GM13977 (cell line): ENCODE measurements at regions not wholly inside any gene's neighbourhood (a gene's known extent, or its start where the extent isn't known, plus 50 kb on each side); places are given as distances from the start of the nearest gene placed in this dataset.

Experiments used
- DNase-seq: peaks from one replicate; pipeline ENCODE4 v3.0.0; 2012; ENCODE audit warnings: low spot score
- in situ Hi-C: fragments of 300-500 bp; cut with MboI; formaldehyde crosslinking; loops from one replicate; pipeline ENCODE4 v1.12.0; 2022; ENCODE audit warnings: low sequenced_read_pairs, low pct_unique_long_range_greater_than_20kb, mixed read lengths, inconsistent platforms; ENCODE audit not compliant: unreplicated experiment
- TF ChIP-seq, protein P1 (sequence below): IDR thresholded peaks from 2 replicates; pipeline ENCODE4 v1.5.1; 2012; ENCODE audit warnings: mild to moderate bottlenecking, control low read depth; ENCODE audit not compliant: insufficient read depth; ENCODE audit errors: extremely low read depth, missing control alignments

DNA sequence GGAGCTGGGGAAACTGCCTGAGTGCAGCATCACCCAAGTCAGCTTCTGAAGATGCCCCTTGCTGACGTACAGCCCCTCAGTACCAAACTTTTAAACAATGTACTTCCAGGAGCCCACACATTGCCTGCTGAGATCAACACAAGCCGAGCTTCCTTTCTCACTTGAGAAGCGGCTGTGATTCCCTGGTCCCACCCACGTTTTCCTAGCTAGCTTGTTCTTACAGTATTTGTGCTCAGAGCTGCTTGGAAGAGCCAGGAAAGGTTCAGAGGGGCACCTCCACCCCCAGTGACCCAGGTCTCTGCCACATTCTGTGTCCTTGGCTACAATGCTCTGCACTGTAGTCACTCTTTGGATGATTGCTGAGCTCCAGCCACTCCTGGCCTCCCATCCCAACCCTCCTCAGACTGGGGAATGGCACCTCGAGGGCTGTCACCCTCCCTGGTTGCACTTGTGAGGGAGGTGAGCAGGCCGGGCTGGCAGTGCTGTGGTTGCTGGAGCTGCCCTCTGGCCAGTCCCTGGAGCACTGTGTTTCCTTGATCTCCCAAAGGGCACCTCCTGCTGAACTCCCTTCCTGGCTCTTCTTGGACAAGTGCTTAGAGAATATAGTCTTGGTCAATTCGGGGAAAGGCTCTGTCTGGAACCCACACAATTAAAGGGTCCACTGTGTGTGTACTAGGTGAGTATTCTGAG, 355.1 kb downstream of the AJAP1 start:
- in situ Hi-C loops = no loop called here
- TF ChIP-seq, protein P1, sequence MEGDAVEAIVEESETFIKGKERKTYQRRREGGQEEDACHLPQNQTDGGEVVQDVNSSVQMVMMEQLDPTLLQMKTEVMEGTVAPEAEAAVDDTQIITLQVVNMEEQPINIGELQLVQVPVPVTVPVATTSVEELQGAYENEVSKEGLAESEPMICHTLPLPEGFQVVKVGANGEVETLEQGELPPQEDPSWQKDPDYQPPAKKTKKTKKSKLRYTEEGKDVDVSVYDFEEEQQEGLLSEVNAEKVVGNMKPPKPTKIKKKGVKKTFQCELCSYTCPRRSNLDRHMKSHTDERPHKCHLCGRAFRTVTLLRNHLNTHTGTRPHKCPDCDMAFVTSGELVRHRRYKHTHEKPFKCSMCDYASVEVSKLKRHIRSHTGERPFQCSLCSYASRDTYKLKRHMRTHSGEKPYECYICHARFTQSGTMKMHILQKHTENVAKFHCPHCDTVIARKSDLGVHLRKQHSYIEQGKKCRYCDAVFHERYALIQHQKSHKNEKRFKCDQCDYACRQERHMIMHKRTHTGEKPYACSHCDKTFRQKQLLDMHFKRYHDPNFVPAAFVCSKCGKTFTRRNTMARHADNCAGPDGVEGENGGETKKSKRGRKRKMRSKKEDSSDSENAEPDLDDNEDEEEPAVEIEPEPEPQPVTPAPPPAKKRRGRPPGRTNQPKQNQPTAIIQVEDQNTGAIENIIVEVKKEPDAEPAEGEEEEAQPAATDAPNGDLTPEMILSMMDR = no peak
- no peak for DNase-seq

DNA sequence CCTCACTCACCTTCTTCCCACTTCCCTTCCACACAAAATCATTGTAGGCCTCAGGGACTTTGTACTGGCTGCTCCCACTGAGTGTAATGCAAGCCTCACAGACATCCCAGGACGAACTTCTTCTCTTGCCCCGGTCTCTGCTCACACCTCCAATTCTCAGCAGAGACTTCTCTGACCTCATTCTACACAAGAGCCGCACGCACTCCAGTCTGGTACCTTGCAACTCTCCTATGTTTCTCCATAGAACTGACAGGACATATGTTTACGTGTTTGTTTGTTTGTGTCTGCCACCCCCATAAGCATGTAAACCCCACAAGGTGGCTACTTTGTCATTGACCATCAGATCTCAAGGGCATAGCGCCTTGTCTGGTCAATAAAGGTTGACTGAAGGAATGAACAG, 350.8 kb downstream of the AJAP1 start:
- in situ Hi-C loops = no loop called here
- TF ChIP-seq, protein P1 = no peak
- no peak for DNase-seq

DNA sequence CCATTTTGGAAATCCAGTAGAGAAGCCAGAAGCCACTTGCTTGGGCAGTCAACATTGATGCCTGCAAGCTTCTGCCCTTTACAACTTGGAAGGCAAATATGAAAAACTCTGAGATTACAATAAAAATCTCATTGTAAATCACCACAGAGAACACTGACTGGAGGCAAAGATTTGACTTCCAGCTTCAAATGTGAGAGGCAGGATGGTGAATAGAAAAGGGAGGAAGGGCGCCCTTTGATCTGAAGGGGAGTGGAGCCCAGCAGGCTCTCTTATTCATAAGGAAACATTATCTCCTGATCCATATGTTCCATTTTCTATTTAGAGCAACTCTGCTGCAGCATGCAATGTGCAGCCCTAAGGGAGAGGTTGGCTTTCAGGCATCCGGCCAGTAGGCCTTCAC, 348.3 kb downstream of the AJAP1 start:
- TF ChIP-seq, protein P1 = no peak
- no peak for DNase-seq
- in situ Hi-C loops = no loop called here

DNA sequence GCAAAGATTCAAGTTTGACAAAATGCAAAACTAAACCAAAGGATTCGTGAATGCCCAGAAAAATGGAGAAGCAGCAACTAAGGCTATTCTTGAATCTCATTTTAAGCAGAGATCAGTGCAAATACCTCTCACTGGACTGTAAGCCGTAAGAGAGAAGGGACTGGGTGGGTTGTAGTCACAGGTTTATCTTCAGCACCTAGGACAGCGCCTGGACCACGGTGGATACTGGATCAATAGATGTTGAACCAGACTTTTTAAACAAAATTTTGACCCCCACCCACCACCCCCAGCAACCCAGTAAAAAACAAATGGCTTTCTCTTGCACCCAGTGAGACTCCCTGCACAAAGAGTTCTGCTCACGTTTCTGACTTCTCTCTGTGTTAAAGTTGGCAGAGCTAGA, 347.1 kb downstream of the AJAP1 start:
- in situ Hi-C loops = no loop called here
- no peak for DNase-seq

DNA sequence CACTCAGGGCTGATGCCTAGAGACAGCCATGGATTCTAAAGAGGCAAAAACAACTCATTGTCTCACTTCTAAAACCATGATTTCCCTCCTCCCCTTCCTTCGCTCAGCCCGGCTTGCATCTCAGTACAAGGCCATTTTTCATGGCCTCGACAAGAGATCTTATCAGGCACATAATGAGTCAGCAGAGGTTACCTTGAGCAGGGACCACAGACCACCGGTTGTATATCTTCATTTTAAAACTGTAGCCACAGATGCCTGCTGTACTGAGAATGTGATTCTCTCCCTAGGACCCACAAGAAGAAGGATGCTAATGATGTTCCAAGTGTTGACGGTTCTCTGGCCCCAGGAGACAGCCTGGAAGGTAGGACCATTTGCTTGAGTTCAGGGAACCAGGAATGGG, 331.9 kb downstream of the AJAP1 start:
- in situ Hi-C loops = no loop called here
- TF ChIP-seq, protein P1 = no peak
- DNase-seq = no peak

More for the DNA sequence above, 347.1 kb downstream of the AJAP1 start:
- TF ChIP-seq, protein P1 = no peak

DNA sequence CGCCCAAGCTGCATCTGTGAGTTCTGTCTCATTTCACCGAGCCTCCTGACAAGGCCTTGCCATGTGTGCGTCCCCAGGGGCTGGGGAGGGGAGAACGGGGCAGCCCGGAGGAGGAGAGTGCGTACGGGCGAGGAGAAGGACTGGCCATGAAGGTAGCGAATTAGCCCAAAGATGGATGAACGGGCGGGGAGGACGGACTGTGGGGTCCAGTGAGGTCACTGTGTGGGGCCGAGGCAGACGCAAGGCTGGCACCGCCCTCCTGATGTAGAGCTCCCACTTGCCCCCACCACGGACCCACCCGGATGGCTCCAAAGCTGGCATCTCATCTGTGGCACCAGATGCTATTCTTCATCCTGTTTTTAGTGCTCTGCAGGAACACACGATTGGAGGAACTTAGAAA, 330.4 kb downstream of the AJAP1 start:
- TF ChIP-seq, protein P1 = no peak
- no peak for DNase-seq
- in situ Hi-C loops = no loop called here

DNA sequence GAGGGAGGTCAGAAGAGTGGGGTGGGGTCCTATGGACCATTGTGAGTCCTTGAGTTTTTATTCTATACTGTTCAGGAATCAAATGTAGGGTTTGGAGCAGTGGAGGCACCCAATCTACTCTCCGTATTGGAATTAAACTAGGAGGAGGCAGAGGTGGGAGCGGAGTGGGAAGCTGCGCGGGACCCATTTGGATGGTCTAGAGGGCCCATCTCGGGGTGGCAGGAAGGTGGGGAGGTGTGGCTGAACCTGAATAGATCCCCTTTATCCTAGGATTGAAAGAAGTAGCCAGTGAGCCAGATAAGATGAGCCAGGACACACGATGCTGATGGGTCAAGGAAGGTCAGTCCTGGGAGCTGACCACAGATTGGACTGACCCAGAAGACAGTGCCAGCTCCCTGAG, 325.8 kb downstream of the AJAP1 start:
- TF ChIP-seq, protein P1 = no peak
- in situ Hi-C loops = no loop called here

More for the DNA sequence above, 325.8 kb downstream of the AJAP1 start:
- no peak for DNase-seq
